Kidney epithelial cell (primary cell): ENCODE measurements at regions not wholly inside any gene's neighbourhood (a gene's known extent, or its start where the extent isn't known, plus 50 kb on each side); places are given as distances from the start of the nearest gene placed in this dataset.

ENCODE experiments used
- DNase-seq: peaks from one replicate; pipeline ENCODE4 v3.0.0-alpha.2; 2010; ENCODE audit warnings: low read depth
- H3K27me3 ChIP-seq: 2 replicates; pipeline ENCODE4 v1.6.0; 2011; ENCODE audit warnings: low read length; ENCODE audit not compliant: control insufficient read depth, insufficient read depth
- H3K36me3 ChIP-seq: 2 replicates; pipeline ENCODE4 v1.5.1; 2011; ENCODE audit warnings: low read length; ENCODE audit not compliant: control insufficient read depth, insufficient read depth
- H3K4me3 ChIP-seq: 2 replicates; pipeline ENCODE4 v1.5.1; 2011; ENCODE audit warnings: low read depth, mild to moderate bottlenecking, control low read depth, low read length
- CTCF ChIP-seq: IDR thresholded peaks from 2 replicates; pipeline ENCODE4 v1.5.1; 2011; ENCODE audit warnings: mild to moderate bottlenecking, moderate library complexity, low read length, control low read depth, inconsistent platforms; ENCODE audit not compliant: insufficient read depth, poor library complexity, severe bottlenecking

- no peak for TF ChIP-seq CTCF
- no peaks in the 10 kb centered on the region for H3K36me3 ChIP-seq
- no peak overlapping the region for H3K4me3 ChIP-seq
- no peaks in the 10 kb centered on the region for H3K27me3 ChIP-seq
- no peak for DNase-seq
Observed at GRCh38 chr3:104878395-104878794, 488.3 kb upstream of the ALCAM start.

GRCh38 chr3:104879919-104880318, 486.8 kb upstream of the ALCAM start:
- no peaks in the 10 kb centered on the region for H3K27me3 ChIP-seq
- H3K36me3 ChIP-seq = no peaks in the 10 kb centered on the region
- no peak for DNase-seq
- TF ChIP-seq CTCF = no peak
- H3K4me3 ChIP-seq = no peak overlapping the region

GRCh38 chr3:104885214-104885814, 481.4 kb upstream of the ALCAM start:
- TF ChIP-seq CTCF = no peak
- DNase-seq = no peak
- Histone ChIP-seq H3K4me3 (no peak overlapping the region), H3K27me3 (no peaks in the 10 kb centered on the region), H3K36me3 (no peaks in the 10 kb centered on the region)

GRCh38 chr3:104886220-104886995, 480.3 kb upstream of the ALCAM start:
- DNase-seq = no peak
- Histone ChIP-seq H3K27me3 (no peaks in the 10 kb centered on the region), H3K4me3 (no peak overlapping the region), H3K36me3 (no peaks in the 10 kb centered on the region)
- TF ChIP-seq CTCF = no peak

- Histone ChIP-seq H3K27me3 (no peaks in the 10 kb centered on the region), H3K4me3 (no peak overlapping the region), H3K36me3 (no peaks in the 10 kb centered on the region)
- TF ChIP-seq CTCF = no peak
- DNase-seq = no peak
Observed at GRCh38 chr3:104887069-104887468, 479.6 kb upstream of the ALCAM start.
